ENCODE measurements at regions not wholly inside any gene's neighbourhood (a gene's known extent, or its start where the extent isn't known, plus 50 kb on each side); places are given as distances from the start of the nearest gene placed in this dataset.
A peak's percentile ranks its signal among the peaks of the same experiment; 100 is the strongest.

GRCh38 chr1:198867182-198867581, 228.3 kb downstream of the PTPRC start:
- Histone ChIP-seq H3K9ac (ENCODE audit: insufficient read depth in 1 of 2, low read length in 2 of 2) (no peak overlapping the region), H3K9me3 (ENCODE audit: control insufficient read depth in 4 of 4, insufficient read depth in 3 of 4, low read length in 3 of 4) (no peaks in the 10 kb centered on the region), H3K36me3 (ENCODE audit: control insufficient read depth in 4 of 4, insufficient read depth in 4 of 4, low read length in 4 of 4) (peaks cover 0 to 3% (median under 1%) of the 10 kb centered on the region in 4 donors), H3K4me3 (no peak overlapping the region), H3K27ac (ENCODE audit: low read depth in 1 of 2, low read length in 1 of 2) (no peak overlapping the region), H3K4me1 (ENCODE audit: control insufficient read depth in 5 of 5, insufficient read depth in 5 of 5, low read length in 5 of 5) (no peaks in the 10 kb centered on the region), H3K27me3 (ENCODE audit: control insufficient read depth in 3 of 3, insufficient read depth in 3 of 3, low read length in 2 of 3) (no peaks in the 10 kb centered on the region)
- TF ChIP-seq CTCF (IDR thresholded peaks at IDR 0.05; ENCODE audit: control extremely low read depth, extremely low read depth): no peak
- DNase-seq: no peak
- 82 to 87% methylated on average over 6 of the region's 6 CpGs for WGBS, 2 donors
- ATAC-seq (ENCODE audit: insufficient read depth, low FRiP score): no peak

- Histone ChIP-seq H3K4me3 (no peak overlapping the region), H3K27me3 (ENCODE audit: control insufficient read depth in 3 of 3, insufficient read depth in 3 of 3, low read length in 2 of 3) (no peaks in the 10 kb centered on the region), H3K36me3 (ENCODE audit: control insufficient read depth in 4 of 4, insufficient read depth in 4 of 4, low read length in 4 of 4) (peaks cover 0 to 11% (median 4%) of the 10 kb centered on the region in 4 donors), H3K9me3 (ENCODE audit: control insufficient read depth in 4 of 4, insufficient read depth in 3 of 4, low read length in 3 of 4) (peaks cover 0 to 3% (median 0%) of the 10 kb centered on the region in 4 donors), H3K4me1 (ENCODE audit: control insufficient read depth in 5 of 5, insufficient read depth in 5 of 5, low read length in 5 of 5) (peaks cover 0 to 3% (median 0%) of the 10 kb centered on the region in 5 donors), H3K27ac (ENCODE audit: low read depth in 1 of 2, low read length in 1 of 2) (no peak overlapping the region), H3K9ac (ENCODE audit: insufficient read depth in 1 of 2, low read length in 2 of 2) (no peak overlapping the region)
- no peak for TF ChIP-seq CTCF (IDR thresholded peaks at IDR 0.05; ENCODE audit: control extremely low read depth, extremely low read depth)
- 89 to 94% methylated on average over 2 of the region's 2 CpGs for WGBS, 2 donors
- DNase-seq: no peak
- ATAC-seq (ENCODE audit: insufficient read depth, low FRiP score): no peak
Observed at GRCh38 chr1:198873696-198874230, 234.9 kb downstream of the PTPRC start.

- no peak for ATAC-seq (ENCODE audit: insufficient read depth, low FRiP score)
- H3K36me3 ChIP-seq (ENCODE audit: control insufficient read depth in 4 of 4, insufficient read depth in 4 of 4, low read length in 4 of 4): peaks cover 0 to 13% (median 5%) of the 10 kb centered on the region in 4 donors
Observed at GRCh38 chr1:198876371-198876871, 237.6 kb downstream of the PTPRC start.

More at GRCh38 chr1:198876371-198876871, 237.6 kb downstream of the PTPRC start:
- H3K9me3 ChIP-seq (ENCODE audit: control insufficient read depth in 4 of 4, insufficient read depth in 3 of 4, low read length in 3 of 4): peaks cover 0 to 3% (median 0%) of the 10 kb centered on the region in 4 donors
- no peak overlapping the region for H3K4me3 ChIP-seq
- 90 to 93% methylated on average over 10 of the region's 10 CpGs for WGBS, 2 donors
- H3K4me1 ChIP-seq (ENCODE audit: control insufficient read depth in 5 of 5, insufficient read depth in 5 of 5, low read length in 5 of 5): peaks cover 0 to 7% (median 0%) of the 10 kb centered on the region in 5 donors
- no peak overlapping the region for H3K27ac ChIP-seq (ENCODE audit: low read depth in 1 of 2, low read length in 1 of 2)
- peak; percentile 11 to 42 (median 25) for DNase-seq
- no peak overlapping the region for H3K9ac ChIP-seq (ENCODE audit: insufficient read depth in 1 of 2, low read length in 2 of 2)
- H3K27me3 ChIP-seq (ENCODE audit: control insufficient read depth in 3 of 3, insufficient read depth in 3 of 3, low read length in 2 of 3): no peaks in the 10 kb centered on the region
- no peak for TF ChIP-seq CTCF (IDR thresholded peaks at IDR 0.05; ENCODE audit: control extremely low read depth, extremely low read depth)

Measured in lung (tissue), 11 donors.